Mucosa of gallbladder (tissue), 1 donor: ENCODE measurements at regions not wholly inside any gene's neighbourhood (a gene's known extent, or its start where the extent isn't known, plus 50 kb on each side); places are given as distances from the start of the nearest gene placed in this dataset.
A peak's percentile ranks its signal among the peaks of the same experiment; 100 is the strongest.
"Not testable (repeated sequence)": the region's sequence is repeated elsewhere in the genome, so short reads cannot be mapped to it uniquely, and the experiment has no call there.

Experiments
- DNase-seq: peaks from one replicate; pipeline ENCODE4 v3.0.0-alpha.2; 2020; ENCODE audit warnings: low spot score
- donor health status: DM: no; HTN: no; CAD: no.

DNA sequence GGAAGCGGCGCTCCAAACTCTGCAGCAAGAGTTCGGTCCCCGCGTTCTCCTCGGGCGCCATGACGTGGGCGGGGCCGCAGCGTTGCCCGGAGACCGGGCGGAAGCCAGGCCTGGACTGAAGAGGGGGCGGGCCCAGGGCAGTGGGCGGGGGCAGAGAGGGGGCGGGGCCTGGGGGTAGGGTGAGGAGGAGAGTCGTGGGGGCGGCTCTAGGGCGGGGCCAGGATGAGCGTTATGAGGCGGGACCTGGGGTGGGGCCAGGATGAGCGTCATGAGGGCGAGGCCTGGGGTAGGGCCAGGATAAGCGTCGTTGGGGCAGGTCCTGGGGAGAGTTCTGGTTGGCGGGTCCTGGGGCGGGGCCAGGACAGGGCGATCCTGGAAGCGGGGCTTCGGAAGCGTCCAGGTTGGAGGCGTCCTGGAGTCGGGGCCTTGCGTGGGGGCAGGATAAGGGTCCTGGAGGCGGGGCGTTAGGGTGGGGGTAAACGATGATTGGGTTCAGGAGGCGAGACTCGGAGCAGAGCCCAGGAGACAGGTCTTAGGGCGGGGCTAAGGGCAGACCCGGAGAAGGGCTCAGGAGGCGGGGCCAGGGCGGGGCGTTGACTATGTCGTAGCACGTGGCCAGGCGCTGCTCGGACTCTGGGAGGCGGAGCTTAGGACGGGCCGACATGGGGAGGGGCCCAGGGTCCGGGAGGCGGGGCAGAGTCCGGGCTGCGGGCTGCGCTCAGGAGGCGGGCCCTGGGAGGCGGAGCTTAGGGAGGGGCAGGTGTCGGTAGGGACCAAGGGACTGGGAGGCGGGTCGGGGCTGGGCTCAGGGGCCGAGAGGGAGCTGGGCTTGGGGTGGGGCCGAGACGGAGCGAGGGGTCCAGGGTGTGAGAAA, 131.1 kb upstream of the ALDH3B2 start:
- DNase-seq, result peak; percentile 99

DNA sequence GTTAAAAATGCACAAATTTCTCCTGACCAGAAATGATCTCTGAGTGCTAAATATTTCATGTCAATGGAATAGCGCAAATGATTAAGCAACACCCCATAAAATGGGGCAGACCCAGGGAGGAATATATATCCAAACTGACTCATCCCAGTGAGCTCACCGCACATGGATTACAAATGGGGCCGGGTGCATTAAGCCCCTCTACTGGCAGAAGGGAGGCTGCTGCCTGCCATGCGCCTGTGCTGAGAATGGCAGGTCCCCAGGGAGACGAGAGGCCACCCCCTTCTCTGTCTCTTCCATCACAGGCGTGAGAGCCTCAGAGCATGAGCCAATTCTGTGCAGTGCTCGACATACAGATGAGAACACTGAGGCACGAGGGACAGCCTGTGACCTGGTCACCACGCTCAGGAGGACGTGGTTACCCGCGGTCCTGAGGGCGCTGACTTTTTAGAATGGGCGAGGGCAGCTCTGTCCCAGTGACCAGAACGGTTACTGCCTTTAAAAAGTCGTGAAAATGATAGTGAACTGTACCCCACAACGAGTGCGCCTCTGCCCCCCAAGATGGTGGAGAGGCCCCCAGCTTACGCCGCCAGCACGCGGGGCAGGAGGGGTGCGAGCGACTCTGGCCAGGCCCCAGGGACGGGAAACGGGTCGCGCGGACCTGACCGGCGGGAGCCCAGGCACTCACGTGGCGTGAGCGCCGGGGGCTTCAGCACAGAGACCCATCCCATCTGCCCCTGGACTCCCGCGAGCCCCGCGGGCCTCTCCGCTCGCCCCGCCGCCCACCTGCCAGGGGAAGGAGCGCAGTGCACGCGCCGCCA, 130.2 kb upstream of the ALDH3B2 start:
- DNase-seq, result not testable (repeated sequence)

DNA sequence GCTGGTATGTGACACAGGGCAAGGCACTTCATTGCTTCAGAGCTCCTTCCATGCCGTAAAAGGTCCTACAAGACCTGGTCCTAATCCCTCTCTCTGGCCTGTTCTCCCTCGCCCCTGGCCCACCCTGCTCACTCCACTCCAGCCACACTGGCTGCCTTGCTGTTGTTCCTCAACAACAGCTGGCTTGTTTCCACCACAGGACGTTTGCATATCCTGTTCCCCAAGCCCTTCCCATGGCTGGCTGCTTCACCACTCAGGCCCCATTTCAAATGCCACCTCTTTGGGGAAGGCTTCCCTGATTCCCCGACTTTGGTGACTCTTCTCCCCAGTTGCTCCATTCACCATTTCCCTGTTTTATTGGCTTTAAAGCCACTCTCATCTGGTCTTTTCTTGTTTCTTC, 129.1 kb upstream of the ALDH3B2 start:
- not testable (repeated sequence) for DNase-seq

DNA sequence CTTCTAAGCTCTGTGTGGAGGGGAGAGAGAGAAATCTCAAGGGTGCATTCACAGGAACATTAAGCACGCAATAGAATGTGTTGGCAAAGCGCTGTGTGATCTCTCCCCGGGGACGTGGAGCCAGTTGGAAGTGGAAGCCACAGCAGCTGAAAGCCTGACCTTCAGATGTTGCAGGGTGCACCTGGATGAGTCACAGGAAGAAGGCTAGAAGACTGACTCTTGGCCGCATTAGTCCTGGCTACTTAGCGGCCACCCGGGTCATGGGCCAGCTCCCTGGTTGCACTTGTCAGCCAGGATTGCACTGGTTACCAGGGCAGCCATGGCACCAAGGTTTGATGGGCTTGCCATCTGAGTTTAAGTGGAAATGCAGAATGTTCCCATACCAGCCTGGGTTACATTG, 128.6 kb upstream of the ALDH3B2 start:
- not testable (repeated sequence) for DNase-seq

DNA sequence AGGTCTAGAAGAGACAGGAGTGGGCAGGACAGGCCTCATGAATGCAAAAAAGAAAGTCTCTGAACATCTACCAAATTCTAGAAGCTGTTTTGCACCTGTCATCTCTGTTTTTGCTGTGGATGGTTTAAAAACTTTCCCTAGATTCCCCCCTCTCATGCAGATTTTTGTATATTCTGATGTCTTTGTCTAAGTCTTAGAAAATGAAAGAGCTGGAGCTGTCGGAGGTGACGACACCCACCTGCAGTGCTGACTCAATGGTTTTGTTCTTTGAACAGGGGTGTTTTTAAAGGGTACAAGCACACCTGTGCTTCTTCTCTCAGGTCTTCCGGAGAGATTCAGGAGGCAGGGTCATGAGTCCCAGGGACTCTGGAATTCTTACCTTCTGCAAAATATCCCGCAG, 128.2 kb upstream of the ALDH3B2 start:
- not testable (repeated sequence) for DNase-seq

DNA sequence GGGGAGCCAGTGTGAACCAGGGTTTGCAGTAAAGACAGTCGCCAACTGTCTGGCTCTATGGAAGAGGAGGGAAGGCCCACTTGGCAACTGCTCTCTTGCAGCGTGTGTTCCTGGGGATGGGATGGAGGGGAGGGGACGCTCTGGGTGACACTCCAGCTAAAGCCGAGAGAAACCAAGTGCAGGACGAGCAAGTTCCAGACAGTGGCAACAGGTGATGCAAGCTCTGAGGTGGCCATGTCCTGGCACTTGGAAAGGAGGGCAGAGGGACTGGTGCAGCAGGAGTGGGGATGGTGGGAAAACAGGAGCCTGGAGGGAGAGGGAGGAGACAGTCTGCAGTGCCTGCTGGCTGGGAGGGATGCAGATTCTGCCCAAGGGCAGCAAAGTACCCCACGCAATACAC, 127.0 kb upstream of the ALDH3B2 start:
- DNase-seq, result not testable (repeated sequence)

DNA sequence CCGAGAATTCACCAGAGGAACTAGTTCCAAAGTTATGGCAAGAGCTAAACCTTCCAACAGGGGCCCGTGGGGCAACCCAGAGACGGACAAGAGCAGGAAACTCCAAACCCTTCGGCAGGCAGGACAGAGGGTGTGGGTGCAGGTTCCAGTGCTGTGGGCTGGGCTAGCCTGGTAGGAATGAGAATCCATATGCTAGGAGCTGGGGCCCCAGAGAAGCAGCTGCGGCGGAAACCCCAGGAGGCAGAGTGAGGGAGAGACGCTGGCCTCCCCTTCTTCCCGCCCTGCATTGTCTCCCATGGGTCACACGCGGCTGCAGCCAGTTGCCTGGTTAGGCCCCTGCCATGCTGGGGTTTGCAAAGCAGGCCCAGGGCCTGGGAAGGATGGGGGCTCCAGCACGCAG, 126.2 kb upstream of the ALDH3B2 start:
- not testable (repeated sequence) for DNase-seq

DNA sequence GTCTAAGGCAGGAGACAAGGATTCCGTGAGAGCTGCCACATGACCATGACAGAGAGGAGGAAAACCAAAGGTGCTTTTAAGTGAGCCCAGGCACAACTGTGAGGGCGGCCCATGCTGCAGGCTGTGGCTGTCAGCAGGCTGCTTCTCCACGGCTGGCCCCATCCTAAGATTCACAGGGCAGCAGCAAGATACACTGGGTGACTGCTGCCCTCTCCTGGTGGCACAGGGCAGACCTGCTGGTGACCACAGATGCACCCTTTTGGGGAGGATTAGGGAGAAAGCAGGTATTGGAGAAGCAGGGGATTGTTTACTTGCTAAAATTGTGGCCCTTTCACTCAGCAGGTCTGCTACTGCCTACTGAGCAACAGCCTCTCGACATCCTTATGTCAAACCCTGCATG, 125.4 kb upstream of the ALDH3B2 start:
- DNase-seq, result not testable (repeated sequence)

DNA sequence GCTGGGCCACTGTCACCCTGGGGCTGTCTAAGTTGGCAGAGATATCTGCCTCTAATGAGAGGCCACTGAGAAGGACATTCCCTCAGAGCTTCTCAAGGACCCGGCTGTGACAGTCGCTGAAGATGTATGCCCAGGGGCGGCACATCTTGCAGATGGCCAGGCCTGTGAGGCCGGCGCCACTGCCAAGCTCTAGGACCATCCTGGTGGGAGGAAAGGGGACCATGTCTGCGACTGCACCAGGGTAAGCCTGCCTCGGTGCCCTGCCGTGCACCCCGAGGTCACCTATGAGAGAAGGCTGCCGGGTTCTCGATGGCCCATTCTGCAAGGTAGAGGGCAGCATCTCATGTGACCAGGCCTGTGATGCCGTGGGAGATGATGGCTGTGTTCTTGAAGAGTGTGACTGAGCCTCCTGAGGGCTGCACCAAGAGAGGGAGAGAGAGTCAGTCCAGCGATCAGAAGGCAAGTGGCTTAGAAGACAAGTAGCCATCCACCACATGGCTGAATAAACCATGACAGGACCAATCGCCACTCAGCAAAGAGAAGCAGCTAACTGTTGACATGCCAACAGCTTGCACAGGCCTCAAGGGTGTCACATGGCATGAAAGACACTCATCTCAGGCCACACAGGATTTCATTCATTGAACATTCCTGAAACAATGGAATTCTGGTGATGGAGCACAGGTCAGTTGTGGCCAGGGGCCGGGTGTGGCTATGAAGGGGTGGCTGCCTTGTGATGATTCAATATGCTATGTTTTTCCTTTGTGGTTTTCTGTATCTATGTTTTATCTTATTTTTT, 123.5 kb upstream of the ALDH3B2 start:
- DNase-seq, result not testable (repeated sequence)

DNA sequence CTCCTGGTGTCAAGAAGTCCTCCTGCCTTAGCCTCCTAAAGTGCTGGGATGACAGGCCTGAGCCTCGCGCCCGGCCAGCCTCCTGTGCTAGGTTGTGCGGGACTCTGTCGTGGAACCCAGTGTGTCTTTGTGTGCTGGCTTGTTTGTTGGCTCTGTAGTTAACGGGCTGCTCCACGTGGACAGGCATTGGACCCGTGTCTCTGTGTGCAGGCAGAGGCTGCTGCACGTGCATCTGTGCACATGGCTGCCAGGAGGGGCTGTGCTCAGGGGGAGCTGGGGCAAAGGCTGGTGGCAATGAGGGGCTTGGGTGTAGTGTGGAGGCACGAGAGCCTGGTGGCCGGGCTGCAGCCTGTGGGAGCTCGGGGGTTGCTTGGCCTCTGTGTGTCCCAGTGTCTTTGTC, 121.3 kb upstream of the ALDH3B2 start:
- no peak for DNase-seq

DNA sequence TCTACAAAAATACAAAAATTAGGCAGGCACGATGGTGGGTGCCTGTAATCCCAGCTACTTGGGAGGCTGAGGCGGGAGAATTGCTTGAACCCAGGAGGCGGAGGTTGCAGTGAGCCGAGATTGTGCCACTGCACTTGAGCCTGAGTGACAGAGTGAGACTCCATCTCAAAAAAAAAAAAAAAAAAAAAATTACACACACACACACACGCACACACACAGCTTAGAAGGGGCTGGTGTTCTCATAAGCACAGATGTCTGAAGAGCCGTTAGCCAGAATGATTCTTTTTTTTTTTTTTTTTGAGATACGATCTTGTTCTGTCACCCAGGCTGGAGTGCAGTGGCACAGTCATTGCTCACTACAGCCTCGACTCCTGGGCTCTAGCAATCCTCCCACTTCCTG, 119.3 kb upstream of the ALDH3B2 start:
- DNase-seq, result not testable (repeated sequence)

DNA sequence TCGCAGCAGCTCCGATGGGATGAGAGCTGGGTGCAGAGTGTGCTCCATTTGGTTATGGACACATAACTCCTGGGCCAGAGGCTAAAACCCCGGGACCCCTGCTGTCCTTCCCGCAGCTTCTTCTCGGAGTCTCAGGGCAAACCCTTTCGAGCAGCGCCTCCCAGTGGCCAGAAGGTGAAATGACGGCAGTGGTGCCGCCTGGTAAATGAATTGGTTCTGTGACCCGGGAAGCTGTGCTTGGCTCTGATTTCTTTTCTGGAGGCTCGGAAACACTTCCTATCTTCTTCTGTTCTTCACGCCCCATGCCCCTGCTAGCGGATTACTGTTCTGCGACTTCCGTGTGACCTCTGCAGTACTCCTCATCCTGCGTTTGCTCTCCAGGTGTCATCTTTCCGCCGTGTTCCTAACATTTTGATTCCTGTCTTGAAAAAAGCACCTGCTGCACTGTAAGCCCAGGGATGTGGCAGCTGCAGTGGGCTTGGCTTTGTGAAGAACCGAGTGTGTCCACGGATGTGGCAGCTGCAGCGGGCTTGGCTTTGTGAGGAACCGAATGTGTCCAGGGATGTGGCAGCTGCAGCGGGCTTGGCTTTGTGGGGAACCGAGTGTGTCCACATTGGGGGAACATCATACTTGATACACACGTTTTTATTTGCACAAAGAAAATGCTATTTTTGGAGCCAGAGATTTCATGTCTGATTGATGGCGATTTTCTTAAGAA, 118.0 kb upstream of the ALDH3B2 start:
- DNase-seq, result peak; percentile 45

DNA sequence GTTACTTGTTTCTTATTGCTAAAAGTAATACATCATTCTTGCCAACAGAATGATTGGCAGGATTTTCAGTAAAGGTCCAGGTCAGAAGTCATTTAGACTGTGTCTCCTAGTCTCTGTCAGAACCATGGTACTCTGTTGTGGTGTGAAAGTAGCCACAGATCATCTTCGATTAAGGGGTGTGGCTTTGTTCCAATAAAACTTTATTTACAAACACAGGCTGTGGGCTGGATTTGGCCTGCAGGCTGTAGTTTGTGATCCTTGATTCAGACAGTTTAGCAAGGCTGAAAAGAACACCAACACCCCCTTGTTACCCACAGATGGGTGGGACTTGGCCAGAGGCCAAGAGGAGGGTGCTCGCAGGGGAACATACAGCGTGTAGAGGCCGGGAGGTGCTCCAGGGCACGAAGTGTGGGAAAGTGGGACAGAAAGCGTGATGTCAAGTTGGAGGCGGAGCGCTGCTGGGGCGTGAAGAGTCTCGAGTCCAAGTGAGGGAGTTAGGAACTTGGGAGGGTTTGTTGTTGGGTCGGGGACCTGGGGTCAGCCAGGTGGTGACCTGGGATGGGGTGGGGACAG, 117.3 kb upstream of the ALDH3B2 start:
- DNase-seq, result not testable (repeated sequence)

DNA sequence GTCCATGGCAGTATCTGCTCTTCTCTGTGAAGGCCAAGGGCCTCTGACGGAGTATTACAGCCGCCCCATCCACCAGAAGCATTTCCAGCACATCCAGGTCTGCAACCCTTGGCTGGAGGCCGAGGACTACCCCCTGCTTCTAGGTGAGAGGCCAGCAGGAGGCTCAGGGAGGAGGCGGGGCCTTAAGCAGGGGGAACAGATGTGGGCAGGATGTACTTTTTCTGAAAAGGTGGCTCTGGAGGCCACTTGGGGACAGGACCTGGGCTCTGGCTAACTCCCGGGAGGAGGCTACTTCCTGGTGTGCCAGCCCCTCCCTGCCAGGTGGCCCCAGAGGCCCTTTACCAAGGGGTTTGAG, 113.9 kb upstream of the ALDH3B2 start:
- DNase-seq, result not testable (repeated sequence)

DNA sequence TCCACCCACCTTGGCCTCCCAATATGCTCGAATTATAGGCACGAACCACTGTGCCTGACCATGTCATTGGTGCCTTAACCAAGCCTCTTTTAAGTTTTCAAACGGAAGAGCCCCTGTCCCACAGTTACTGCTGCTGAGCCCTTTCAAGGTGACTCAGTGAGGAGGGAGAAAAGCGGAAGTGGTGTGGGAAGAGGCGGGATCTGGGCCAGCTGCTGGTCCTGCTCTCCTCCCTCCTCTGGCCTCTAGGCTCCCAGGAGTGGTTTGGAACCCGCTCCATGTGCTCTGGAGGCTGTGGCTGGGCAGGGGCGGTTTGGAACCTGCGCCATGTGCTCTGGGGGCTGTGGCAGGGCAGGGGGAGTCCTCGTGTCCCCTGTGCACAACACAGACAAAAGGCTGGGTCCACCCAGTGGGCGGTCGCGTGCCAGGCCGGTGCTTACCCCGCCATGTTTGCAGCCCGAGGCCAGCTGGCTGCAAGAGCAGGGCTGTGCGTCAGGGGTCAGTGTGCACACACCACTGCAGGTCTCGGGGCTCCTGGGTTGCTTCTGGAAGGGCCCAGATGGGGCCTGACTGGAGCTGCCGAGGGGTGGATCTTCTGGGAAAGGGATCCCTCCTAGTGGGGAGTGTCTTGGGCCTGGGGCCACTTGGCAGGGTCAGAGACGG, 113.4 kb upstream of the ALDH3B2 start:
- not testable (repeated sequence) for DNase-seq

DNA sequence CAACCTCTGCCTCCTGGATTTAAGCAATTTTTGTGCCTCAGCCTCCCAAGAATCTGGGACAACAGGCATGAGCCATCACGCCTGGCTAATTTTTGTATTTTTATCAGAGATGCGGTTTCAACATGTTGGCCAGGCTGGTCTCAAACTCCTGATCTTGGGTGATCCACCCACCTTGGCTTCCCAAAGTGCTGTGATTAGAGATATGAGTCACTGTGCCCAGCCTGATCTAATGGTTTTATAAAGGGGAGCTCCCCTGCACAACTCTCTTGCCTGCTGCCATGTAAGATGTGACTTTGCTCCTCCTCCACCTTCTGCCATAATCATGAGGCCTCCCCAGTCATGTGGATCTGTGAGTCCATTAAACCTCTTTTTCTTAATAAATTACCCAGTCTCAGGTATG, 107.5 kb upstream of the ALDH3B2 start:
- DNase-seq, result not testable (repeated sequence)

DNA sequence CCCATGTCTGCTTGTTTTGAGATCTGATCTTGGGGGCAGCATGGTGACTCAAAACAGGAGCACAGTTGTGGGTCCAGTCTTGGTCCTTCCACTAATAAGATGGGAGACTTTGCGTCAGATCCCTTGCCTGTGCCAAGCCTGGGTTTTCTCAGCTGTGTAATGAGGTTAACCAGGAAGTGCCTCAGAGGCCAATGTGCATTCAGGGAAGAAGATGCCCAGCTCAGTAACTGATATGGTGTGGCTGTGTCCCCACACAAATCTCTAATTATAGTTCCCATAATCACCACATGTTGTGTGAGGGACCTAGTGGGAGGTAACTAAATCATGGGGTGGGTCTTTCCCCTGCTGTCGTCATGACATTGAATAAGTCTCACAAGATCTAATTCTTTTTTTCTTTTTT, 107.1 kb upstream of the ALDH3B2 start:
- not testable (repeated sequence) for DNase-seq

DNA sequence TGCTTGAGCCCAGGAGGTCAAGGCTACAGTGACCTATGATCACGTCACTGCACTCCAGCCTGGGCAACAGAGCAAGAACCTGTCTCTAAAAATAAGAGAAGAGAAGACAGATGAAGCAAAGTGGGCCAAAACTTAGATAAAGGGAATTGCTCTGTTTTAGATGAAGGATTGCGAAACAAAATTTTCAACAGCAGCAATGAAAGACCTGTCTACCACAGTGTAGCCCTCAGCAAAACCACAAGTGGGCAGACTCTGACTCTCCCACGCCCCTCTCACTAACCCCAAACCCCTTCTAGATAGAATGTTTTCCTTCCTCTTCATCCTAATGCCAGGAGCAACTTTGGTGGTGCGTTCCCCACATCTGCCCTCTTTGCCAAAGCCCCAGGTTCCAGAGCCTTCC, 105.6 kb upstream of the ALDH3B2 start:
- no peak for DNase-seq

DNA sequence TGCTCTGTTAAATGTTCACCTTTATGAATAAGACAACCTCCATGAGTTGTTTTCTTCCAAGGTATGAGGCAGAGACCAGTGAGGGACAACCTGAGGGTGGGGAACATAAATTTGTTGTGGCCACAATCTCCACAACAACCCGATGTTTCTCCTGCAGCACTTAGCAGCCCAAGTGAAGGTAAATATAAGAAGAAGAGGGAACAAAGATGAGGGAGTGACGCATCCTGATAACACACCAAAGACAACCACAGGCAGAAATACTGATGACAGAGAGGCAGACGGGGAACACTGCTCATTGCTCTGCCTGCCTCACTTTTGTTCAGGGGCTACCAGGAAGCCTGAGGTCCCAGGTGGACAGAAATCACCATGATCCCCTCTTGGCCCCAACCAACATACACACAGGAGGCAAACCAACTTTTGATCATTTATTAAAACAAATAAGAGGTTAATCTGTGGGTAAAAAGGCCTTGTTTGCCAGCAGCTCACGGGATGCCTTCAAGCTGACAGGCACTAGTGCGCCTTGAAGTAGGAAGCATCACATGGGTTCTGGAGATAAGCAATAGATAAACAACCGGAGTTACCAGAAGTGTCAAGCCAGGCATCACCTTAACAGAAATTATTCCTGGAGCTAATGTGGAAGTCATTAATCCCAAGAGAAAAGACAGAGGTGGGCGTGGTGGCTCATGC, 104.9 kb upstream of the ALDH3B2 start:
- peak; percentile 29 for DNase-seq
